ENCODE measurements at regions not wholly inside any gene's neighbourhood (a gene's known extent, or its start where the extent isn't known, plus 50 kb on each side); places are given as distances from the start of the nearest gene placed in this dataset.

GRCh38 chr5:117859176-117859575 lies 1129.2 kb downstream of the DTWD2 start:
- Histone ChIP-seq H3K4me1 (no peaks in the 10 kb centered on the region), H3K4me3 (no peak overlapping the region), H3K27me3 (no peaks in the 10 kb centered on the region), H3K9me3 (no peaks in the 10 kb centered on the region), H3K36me3 (no peaks in the 10 kb centered on the region), H3K27ac (no peak overlapping the region)
- 58% methylated on average over 1 of the region's 1 CpG for WGBS
- no peak for TF ChIP-seq EP300 (IDR thresholded peaks at IDR 0.05)
- no peak for TF ChIP-seq POLR2A (IDR thresholded peaks at IDR 0.05)
- TF ChIP-seq, protein P1, sequence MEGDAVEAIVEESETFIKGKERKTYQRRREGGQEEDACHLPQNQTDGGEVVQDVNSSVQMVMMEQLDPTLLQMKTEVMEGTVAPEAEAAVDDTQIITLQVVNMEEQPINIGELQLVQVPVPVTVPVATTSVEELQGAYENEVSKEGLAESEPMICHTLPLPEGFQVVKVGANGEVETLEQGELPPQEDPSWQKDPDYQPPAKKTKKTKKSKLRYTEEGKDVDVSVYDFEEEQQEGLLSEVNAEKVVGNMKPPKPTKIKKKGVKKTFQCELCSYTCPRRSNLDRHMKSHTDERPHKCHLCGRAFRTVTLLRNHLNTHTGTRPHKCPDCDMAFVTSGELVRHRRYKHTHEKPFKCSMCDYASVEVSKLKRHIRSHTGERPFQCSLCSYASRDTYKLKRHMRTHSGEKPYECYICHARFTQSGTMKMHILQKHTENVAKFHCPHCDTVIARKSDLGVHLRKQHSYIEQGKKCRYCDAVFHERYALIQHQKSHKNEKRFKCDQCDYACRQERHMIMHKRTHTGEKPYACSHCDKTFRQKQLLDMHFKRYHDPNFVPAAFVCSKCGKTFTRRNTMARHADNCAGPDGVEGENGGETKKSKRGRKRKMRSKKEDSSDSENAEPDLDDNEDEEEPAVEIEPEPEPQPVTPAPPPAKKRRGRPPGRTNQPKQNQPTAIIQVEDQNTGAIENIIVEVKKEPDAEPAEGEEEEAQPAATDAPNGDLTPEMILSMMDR (IDR thresholded peaks at IDR 0.05) = no peak
- no peak for TF ChIP-seq POLR2AphosphoS5 (IDR thresholded peaks at IDR 0.05)
- no peak for DNase-seq (ENCODE audit: low spot score in 2 of 2)

DNA sequence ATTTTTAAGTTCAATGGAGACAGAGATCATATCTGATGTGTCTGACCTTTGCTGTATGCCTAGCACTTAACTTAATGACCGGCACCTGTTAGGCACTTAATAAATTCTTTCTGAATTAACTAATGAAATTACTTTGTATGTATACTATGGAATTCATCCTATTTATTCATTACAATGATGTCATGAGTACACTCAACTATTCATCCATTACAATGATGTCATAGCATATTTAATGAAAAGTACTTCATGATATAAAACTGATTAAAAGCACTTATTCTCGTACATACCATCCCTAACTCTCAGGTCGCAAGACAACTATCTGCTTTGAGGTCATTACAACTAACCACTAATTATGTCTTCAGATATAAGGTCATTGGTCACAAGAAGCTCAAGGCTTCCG lies 1131.6 kb downstream of the DTWD2 start:
- Histone ChIP-seq H3K27me3 (no peaks in the 10 kb centered on the region), H3K36me3 (no peaks in the 10 kb centered on the region), H3K4me3 (no peak overlapping the region), H3K9me3 (no peaks in the 10 kb centered on the region), H3K27ac (no peak overlapping the region), H3K4me1 (no peaks in the 10 kb centered on the region)
- no peak for DNase-seq (ENCODE audit: low spot score in 2 of 2)
- TF ChIP-seq EP300 (IDR thresholded peaks at IDR 0.05) (no peak), POLR2AphosphoS5 (IDR thresholded peaks at IDR 0.05) (no peak)
- TF ChIP-seq, protein P1 (IDR thresholded peaks at IDR 0.05) = no peak
- 93% methylated on average over 4 of the region's 4 CpGs for WGBS

DNA sequence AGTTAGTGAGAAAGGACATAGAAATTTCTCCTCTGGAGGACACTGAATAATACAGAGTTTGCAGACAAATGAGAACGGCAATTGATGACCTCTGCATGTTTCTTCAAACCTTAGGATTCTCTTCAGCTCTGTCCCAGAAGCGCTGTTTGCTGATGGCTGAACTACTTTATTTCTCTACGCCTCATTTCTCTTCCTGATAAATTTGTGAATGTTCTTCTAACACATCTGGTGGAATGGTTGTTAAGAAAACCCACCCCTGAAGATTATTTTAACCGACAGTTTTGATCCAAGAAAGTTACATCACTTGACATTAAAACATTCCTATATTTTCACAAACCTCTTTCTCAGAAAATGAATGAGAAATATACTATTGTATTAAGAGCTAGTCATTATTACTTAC lies 1150.6 kb downstream of the DTWD2 start:
- no peaks in the 10 kb centered on the region for H3K36me3 ChIP-seq
- TF ChIP-seq, protein P1 (IDR thresholded peaks at IDR 0.05) = no peak
- no peak for TF ChIP-seq EP300 (IDR thresholded peaks at IDR 0.05)
- TF ChIP-seq POLR2A (IDR thresholded peaks at IDR 0.05) = no peak
- no peak for TF ChIP-seq POLR2AphosphoS5 (IDR thresholded peaks at IDR 0.05)
- no peaks in the 10 kb centered on the region for H3K27me3 ChIP-seq
- no peaks in the 10 kb centered on the region for H3K4me1 ChIP-seq
- peaks cover 4% of the 10 kb centered on the region for H3K9me3 ChIP-seq
- no peak overlapping the region for H3K4me3 ChIP-seq
- WGBS = 92% methylated on average over 4 of the region's 4 CpGs
- no peak overlapping the region for H3K27ac ChIP-seq
- DNase-seq (ENCODE audit: low spot score in 2 of 2) = no peak

DNA sequence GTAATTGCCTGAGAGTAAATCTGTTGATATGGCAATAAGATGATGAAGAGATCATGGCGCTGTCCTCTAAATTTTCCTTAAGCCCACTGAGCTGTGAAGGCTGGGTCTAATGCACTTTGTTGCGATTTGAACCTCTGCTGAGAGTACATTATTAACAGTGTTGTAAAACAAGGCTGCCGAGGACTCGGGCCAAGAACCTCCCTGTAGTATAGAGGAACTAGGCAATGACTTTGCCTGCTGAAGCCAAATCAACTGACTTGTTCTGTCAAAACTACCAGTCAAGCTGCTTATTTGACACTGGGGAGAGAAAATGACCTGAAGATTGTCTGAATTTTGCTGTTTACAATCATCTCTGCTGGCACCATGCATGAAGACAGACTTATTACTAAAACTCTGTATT lies 1154.7 kb downstream of the DTWD2 start:
- no peak for DNase-seq (ENCODE audit: low spot score in 2 of 2)
- no peaks in the 10 kb centered on the region for H3K36me3 ChIP-seq
- no peak overlapping the region for H3K27ac ChIP-seq
- no peaks in the 10 kb centered on the region for H3K27me3 ChIP-seq
- WGBS = 82% methylated on average over 4 of the region's 4 CpGs
- H3K9me3 ChIP-seq = no peaks in the 10 kb centered on the region
- no peaks in the 10 kb centered on the region for H3K4me1 ChIP-seq
- TF ChIP-seq EP300 (IDR thresholded peaks at IDR 0.05) (no peak), POLR2A (IDR thresholded peaks at IDR 0.05) (no peak), POLR2AphosphoS5 (IDR thresholded peaks at IDR 0.05) (no peak)
- TF ChIP-seq, protein P1 (IDR thresholded peaks at IDR 0.05) = no peak
- no peak overlapping the region for H3K4me3 ChIP-seq

DNA sequence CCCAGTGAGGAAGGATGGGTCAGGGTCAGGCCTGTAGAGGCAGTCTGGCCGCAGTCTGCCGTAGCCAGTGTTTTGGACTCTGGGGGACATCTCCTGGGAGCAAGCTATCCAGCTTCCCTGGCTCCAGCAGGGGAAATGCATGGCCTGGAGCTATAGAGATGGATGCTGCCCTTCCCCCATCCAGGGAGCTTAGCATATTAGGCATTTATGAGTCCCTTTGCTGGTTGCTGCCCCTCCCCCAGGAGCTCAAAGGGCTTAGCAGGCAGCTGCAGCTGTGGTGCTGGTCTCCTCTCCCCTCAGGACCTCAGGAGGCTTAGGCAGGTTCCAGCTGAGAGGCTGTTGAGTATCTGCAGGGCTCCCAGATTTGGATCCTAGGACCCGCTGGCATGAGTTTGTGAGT lies 1158.7 kb downstream of the DTWD2 start:
- Histone ChIP-seq H3K27me3 (no peaks in the 10 kb centered on the region), H3K36me3 (no peaks in the 10 kb centered on the region), H3K27ac (no peak overlapping the region), H3K4me3 (no peak overlapping the region), H3K4me1 (no peaks in the 10 kb centered on the region), H3K9me3 (no peaks in the 10 kb centered on the region)
- TF ChIP-seq POLR2A (IDR thresholded peaks at IDR 0.05) (no peak), POLR2AphosphoS5 (IDR thresholded peaks at IDR 0.05) (no peak), EP300 (IDR thresholded peaks at IDR 0.05) (no peak)
- TF ChIP-seq, protein P1 (IDR thresholded peaks at IDR 0.05) = no peak
- WGBS = 80% methylated on average over 2 of the region's 3 CpGs
- DNase-seq (ENCODE audit: low spot score in 2 of 2) = no peak
